Astrocyte (in vitro differentiated cells and primary cell): ENCODE measurements at regions not wholly inside any gene's neighbourhood (a gene's known extent, or its start where the extent isn't known, plus 50 kb on each side); places are given as distances from the start of the nearest gene placed in this dataset.

Source experiments
- DNase-seq: peaks from one replicate; pipeline ENCODE4 v3.0.0-alpha.2; 2010; ENCODE audit warnings: low read depth
- FAIRE-seq: peaks from 2 replicates; lab custom pipeline; 2011; peaks lifted over from hg19 to GRCh38; lab: Jason Lieb, UNC
- H2AFZ ChIP-seq: 2 replicates; pipeline ENCODE4 v1.6.0; 2012; ENCODE audit warnings: low read depth, low read length, inconsistent platforms
- H3K27ac ChIP-seq: 2 replicates; pipeline ENCODE4 v1.5.1; 2011; ENCODE audit warnings: low read depth, low read length, inconsistent platforms
- H3K27me3 ChIP-seq: 2 replicates; pipeline ENCODE4 v1.6.0; 2011; ENCODE audit warnings: low read length, inconsistent platforms; ENCODE audit not compliant: insufficient read depth
- H3K36me3 ChIP-seq: 2 replicates; pipeline ENCODE4 v1.5.1; 2011; ENCODE audit warnings: low read length, inconsistent platforms; ENCODE audit not compliant: insufficient read depth
- H3K4me1 ChIP-seq: 2 replicates; pipeline ENCODE4 v1.5.1; 2011; ENCODE audit warnings: low read length, inconsistent platforms; ENCODE audit not compliant: insufficient read depth
- H3K4me2 ChIP-seq: 2 replicates; pipeline ENCODE4 v1.6.0; 2012; ENCODE audit warnings: low read length, inconsistent platforms
- H3K4me3 ChIP-seq: 2 replicates; pipeline ENCODE4 v1.5.1; 2011; ENCODE audit warnings: low read depth, mild to moderate bottlenecking, low read length, inconsistent platforms; ENCODE audit not compliant: insufficient read depth
- H3K79me2 ChIP-seq: 2 replicates; pipeline ENCODE4 v1.6.0; 2012; ENCODE audit warnings: mild to moderate bottlenecking, low read length, inconsistent platforms; ENCODE audit not compliant: insufficient read depth
- H3K9ac ChIP-seq: 2 replicates; pipeline ENCODE4 v1.6.0; 2012; ENCODE audit warnings: mild to moderate bottlenecking, low read length, inconsistent platforms
- H3K9me3 ChIP-seq: 2 replicates; pipeline ENCODE4 v1.5.1; 2012; ENCODE audit warnings: low read depth, mild to moderate bottlenecking, low read length, inconsistent platforms; ENCODE audit not compliant: insufficient read depth
- H4K20me1 ChIP-seq: 2 replicates; pipeline ENCODE4 v1.6.0; 2012; ENCODE audit warnings: low read length, inconsistent platforms; ENCODE audit not compliant: insufficient read depth
- H3K27ac Mint-ChIP-seq: one replicate; pipeline ENCODE4 v1.8.0; 2021; ENCODE audit warnings: mild to moderate bottlenecking, mixed read lengths; ENCODE audit not compliant: unreplicated experiment
- H3K27me3 Mint-ChIP-seq: one replicate; pipeline ENCODE4 v1.8.0; 2021; ENCODE audit warnings: low read depth, mixed read lengths; ENCODE audit not compliant: unreplicated experiment
- H3K36me3 Mint-ChIP-seq: one replicate; pipeline ENCODE4 v1.8.0; 2021; ENCODE audit warnings: low read depth, mixed read lengths; ENCODE audit not compliant: unreplicated experiment
- H3K4me1 Mint-ChIP-seq: one replicate; pipeline ENCODE4 v1.8.0; 2021; ENCODE audit warnings: low read depth, mixed read lengths; ENCODE audit not compliant: unreplicated experiment
- H3K4me3 Mint-ChIP-seq: one replicate; pipeline ENCODE4 v1.8.0; 2021; ENCODE audit warnings: mild to moderate bottlenecking, moderate library complexity, mixed read lengths; ENCODE audit not compliant: unreplicated experiment
- H3K9me3 Mint-ChIP-seq: one replicate; pipeline ENCODE4 v1.8.0; 2021; ENCODE audit warnings: mild to moderate bottlenecking, mixed read lengths; ENCODE audit not compliant: unreplicated experiment
- EZH2 ChIP-seq: IDR thresholded peaks from 2 replicates; pipeline ENCODE4 v1.6.1; 2012; ENCODE audit warnings: mild to moderate bottlenecking, low read length, inconsistent platforms; ENCODE audit not compliant: insufficient read depth
- TF ChIP-seq, protein P1 (sequence below): IDR thresholded peaks from 2 replicates; pipeline ENCODE4 v1.5.1; 2011; ENCODE audit warnings: low read depth, mild to moderate bottlenecking, inconsistent platforms, low read length, moderate library complexity; ENCODE audit not compliant: insufficient read depth

DNA sequence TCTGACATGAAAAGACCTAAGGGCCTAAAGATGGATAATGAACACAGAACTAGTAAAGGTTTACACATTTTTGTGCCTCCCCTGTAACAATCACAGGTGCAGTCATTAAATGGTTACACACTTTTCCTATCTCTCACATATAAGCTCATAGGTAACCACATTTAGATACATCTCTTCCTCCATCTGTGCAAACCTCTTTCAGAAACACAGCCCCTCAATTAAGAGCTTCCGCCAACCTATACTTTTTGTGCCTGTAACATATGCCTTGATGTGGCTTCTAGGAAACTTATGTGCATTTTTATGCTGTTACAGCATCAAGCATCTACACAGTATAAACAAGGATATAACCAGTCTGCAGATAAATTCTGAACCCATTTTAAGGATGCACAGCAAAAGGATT is 643.3 kb downstream of the BCL11A start:
- FAIRE-seq: no peak

DNA sequence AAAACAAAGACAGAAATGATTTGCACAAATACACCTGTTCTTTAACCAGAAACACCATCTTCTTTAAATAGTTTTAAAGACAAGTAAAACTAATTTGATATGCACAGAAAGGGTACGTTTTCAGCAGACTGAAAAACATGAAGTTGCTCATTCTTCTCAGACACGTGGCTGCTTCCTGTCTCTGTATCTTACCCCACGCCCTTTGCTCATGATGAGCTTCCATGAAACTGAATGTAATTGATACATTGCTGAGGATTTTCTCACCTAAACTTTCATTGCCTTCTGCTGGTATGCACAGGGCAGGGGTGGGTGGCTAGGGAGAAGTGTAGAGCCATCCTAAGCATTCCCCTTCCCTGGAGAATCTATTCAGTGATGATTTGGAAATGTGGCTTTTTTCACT is 644.3 kb downstream of the BCL11A start:
- Histone ChIP-seq H3K27ac (no peak overlapping the region), H3K4me1 (no peaks in the 10 kb centered on the region), H3K27me3 (no peaks in the 10 kb centered on the region), H3K9me3 (no peaks in the 10 kb centered on the region), H4K20me1 (no peaks in the 10 kb centered on the region), H3K9ac (no peak overlapping the region), H2AFZ (no peak overlapping the region), H3K79me2 (no peaks in the 10 kb centered on the region), H3K4me2 (no peak overlapping the region), H3K4me3 (no peak overlapping the region), H3K36me3 (no peaks in the 10 kb centered on the region)
- Mint-ChIP-seq H3K4me3 (no peak overlapping the region), H3K4me1 (no peaks in the 10 kb centered on the region), H3K36me3 (no peaks in the 10 kb centered on the region), H3K27ac (no peak overlapping the region), H3K9me3 (no peaks in the 10 kb centered on the region), H3K27me3 (no peaks in the 10 kb centered on the region)
- no peak for DNase-seq
- FAIRE-seq: no peak
- TF ChIP-seq, protein P1, sequence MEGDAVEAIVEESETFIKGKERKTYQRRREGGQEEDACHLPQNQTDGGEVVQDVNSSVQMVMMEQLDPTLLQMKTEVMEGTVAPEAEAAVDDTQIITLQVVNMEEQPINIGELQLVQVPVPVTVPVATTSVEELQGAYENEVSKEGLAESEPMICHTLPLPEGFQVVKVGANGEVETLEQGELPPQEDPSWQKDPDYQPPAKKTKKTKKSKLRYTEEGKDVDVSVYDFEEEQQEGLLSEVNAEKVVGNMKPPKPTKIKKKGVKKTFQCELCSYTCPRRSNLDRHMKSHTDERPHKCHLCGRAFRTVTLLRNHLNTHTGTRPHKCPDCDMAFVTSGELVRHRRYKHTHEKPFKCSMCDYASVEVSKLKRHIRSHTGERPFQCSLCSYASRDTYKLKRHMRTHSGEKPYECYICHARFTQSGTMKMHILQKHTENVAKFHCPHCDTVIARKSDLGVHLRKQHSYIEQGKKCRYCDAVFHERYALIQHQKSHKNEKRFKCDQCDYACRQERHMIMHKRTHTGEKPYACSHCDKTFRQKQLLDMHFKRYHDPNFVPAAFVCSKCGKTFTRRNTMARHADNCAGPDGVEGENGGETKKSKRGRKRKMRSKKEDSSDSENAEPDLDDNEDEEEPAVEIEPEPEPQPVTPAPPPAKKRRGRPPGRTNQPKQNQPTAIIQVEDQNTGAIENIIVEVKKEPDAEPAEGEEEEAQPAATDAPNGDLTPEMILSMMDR: no peak
- TF ChIP-seq EZH2: no peak

More for the DNA sequence above, 643.3 kb downstream of the BCL11A start:
- Mint-ChIP-seq H3K36me3 (no peaks in the 10 kb centered on the region), H3K4me3 (no peak overlapping the region), H3K4me1 (no peaks in the 10 kb centered on the region), H3K27ac (no peak overlapping the region), H3K9me3 (no peaks in the 10 kb centered on the region), H3K27me3 (no peaks in the 10 kb centered on the region)
- Histone ChIP-seq H3K4me1 (no peaks in the 10 kb centered on the region), H3K27me3 (no peaks in the 10 kb centered on the region), H3K79me2 (no peaks in the 10 kb centered on the region), H2AFZ (no peak overlapping the region), H3K4me3 (no peak overlapping the region), H3K9ac (no peak overlapping the region), H3K9me3 (no peaks in the 10 kb centered on the region), H3K36me3 (no peaks in the 10 kb centered on the region), H3K4me2 (no peak overlapping the region), H4K20me1 (no peaks in the 10 kb centered on the region), H3K27ac (no peak overlapping the region)
- TF ChIP-seq, protein P1: no peak
- no peak for TF ChIP-seq EZH2
- no peak for DNase-seq

- no peaks in the 10 kb centered on the region for H3K9me3 Mint-ChIP-seq
- Histone ChIP-seq H3K9ac (no peak overlapping the region), H4K20me1 (no peaks in the 10 kb centered on the region), H3K27ac (no peak overlapping the region), H3K4me3 (no peak overlapping the region), H3K36me3 (no peaks in the 10 kb centered on the region), H3K79me2 (no peaks in the 10 kb centered on the region), H3K9me3 (no peaks in the 10 kb centered on the region), H2AFZ (no peak overlapping the region), H3K4me2 (no peak overlapping the region), H3K27me3 (no peaks in the 10 kb centered on the region), H3K4me1 (no peaks in the 10 kb centered on the region)
- H3K4me3 Mint-ChIP-seq: no peak overlapping the region
- H3K27ac Mint-ChIP-seq: no peak overlapping the region
- H3K4me1 Mint-ChIP-seq: no peaks in the 10 kb centered on the region
- TF ChIP-seq, protein P1: no peak
- no peak for TF ChIP-seq EZH2
- no peaks in the 10 kb centered on the region for H3K36me3 Mint-ChIP-seq
- DNase-seq (no peak), FAIRE-seq (no peak)
- H3K27me3 Mint-ChIP-seq: no peaks in the 10 kb centered on the region
Measured at GRCh38 chr2:59905731-59906130, 647.7 kb downstream of the BCL11A start.
